HG03469 (cell line): ENCODE measurements at regions not wholly inside any gene's neighbourhood (a gene's known extent, or its start where the extent isn't known, plus 50 kb on each side); places are given as distances from the start of the nearest gene placed in this dataset.
"Not testable (repeated sequence)": the region's sequence is repeated elsewhere in the genome, so short reads cannot be mapped to it uniquely, and the experiment has no call there.

Experiments used
- ATAC-seq: cut with Tn5 transposase; IDR thresholded peaks from one replicate; pipeline ENCODE4 v1.9.1; 2021; ENCODE audit warnings: mild to moderate bottlenecking, moderate library complexity, moderate number of reproducible peaks; ENCODE audit not compliant: unreplicated experiment

- no peak for ATAC-seq
These were observed 93.9 kb upstream of the C1QTNF7 start for GRCh38 chr4:15333692-15334633.

- ATAC-seq = no peak
These were observed 91.2 kb upstream of the C1QTNF7 start for GRCh38 chr4:15336410-15337167.

GRCh38 chr4:15337168-15337657 is 90.6 kb upstream of the C1QTNF7 start:
- not testable (repeated sequence) for ATAC-seq

GRCh38 chr4:15339737-15340136 is 88.1 kb upstream of the C1QTNF7 start:
- ATAC-seq = no peak

- ATAC-seq = no peak
These were observed 87.5 kb upstream of the C1QTNF7 start for GRCh38 chr4:15340332-15340731.

- no peak for ATAC-seq
These were observed 86.7 kb upstream of the C1QTNF7 start for GRCh38 chr4:15340902-15341732.

- no peak for ATAC-seq
These were observed 86.0 kb upstream of the C1QTNF7 start for GRCh38 chr4:15341733-15342300.

- no peak for ATAC-seq
These were observed 84.8 kb upstream of the C1QTNF7 start for GRCh38 chr4:15343000-15343399.

- ATAC-seq = no peak
These were observed 84.3 kb upstream of the C1QTNF7 start for GRCh38 chr4:15343581-15343980.

- no peak for ATAC-seq
These were observed 83.8 kb upstream of the C1QTNF7 start for GRCh38 chr4:15344041-15344440.

- ATAC-seq = no peak
These were observed 82.7 kb upstream of the C1QTNF7 start for GRCh38 chr4:15345134-15345533.

- no peak for ATAC-seq
These were observed 79.6 kb upstream of the C1QTNF7 start for GRCh38 chr4:15348236-15348635.

- no peak for ATAC-seq
These were observed 79.1 kb upstream of the C1QTNF7 start for GRCh38 chr4:15348695-15349094.

- ATAC-seq = no peak
These were observed 78.3 kb upstream of the C1QTNF7 start for GRCh38 chr4:15349531-15349935.

GRCh38 chr4:15349965-15350364 is 77.9 kb upstream of the C1QTNF7 start:
- ATAC-seq = no peak

GRCh38 chr4:15352524-15352923 is 75.3 kb upstream of the C1QTNF7 start:
- no peak for ATAC-seq

- ATAC-seq = no peak
These were observed 74.6 kb upstream of the C1QTNF7 start for GRCh38 chr4:15353207-15353606.

- no peak for ATAC-seq
These were observed 73.2 kb upstream of the C1QTNF7 start for GRCh38 chr4:15354371-15355297.

- no peak for ATAC-seq
These were observed 66.3 kb upstream of the C1QTNF7 start for GRCh38 chr4:15361529-15361928.
